ENCODE measurements at regions not wholly inside any gene's neighbourhood (a gene's known extent, or its start where the extent isn't known, plus 50 kb on each side); places are given as distances from the start of the nearest gene placed in this dataset.

- no peak for DNase-seq
- Histone ChIP-seq H3K36me3 (no peaks in the 10 kb centered on the region), H3K9me3 (no peaks in the 10 kb centered on the region), H3K4me3 (ENCODE audit: low read depth, low read length) (no peak overlapping the region), H3K27me3 (no peaks in the 10 kb centered on the region), H3K4me1 (no peaks in the 10 kb centered on the region; the same call in 1 of the 2 replicates)
- TF ChIP-seq, protein P1, sequence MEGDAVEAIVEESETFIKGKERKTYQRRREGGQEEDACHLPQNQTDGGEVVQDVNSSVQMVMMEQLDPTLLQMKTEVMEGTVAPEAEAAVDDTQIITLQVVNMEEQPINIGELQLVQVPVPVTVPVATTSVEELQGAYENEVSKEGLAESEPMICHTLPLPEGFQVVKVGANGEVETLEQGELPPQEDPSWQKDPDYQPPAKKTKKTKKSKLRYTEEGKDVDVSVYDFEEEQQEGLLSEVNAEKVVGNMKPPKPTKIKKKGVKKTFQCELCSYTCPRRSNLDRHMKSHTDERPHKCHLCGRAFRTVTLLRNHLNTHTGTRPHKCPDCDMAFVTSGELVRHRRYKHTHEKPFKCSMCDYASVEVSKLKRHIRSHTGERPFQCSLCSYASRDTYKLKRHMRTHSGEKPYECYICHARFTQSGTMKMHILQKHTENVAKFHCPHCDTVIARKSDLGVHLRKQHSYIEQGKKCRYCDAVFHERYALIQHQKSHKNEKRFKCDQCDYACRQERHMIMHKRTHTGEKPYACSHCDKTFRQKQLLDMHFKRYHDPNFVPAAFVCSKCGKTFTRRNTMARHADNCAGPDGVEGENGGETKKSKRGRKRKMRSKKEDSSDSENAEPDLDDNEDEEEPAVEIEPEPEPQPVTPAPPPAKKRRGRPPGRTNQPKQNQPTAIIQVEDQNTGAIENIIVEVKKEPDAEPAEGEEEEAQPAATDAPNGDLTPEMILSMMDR (IDR thresholded peaks at IDR 0.05; ENCODE audit: low read depth, low read length) = no peak
These were observed 1124.0 kb downstream of the GRIK2 start for GRCh38 chr6:102517506-102517905.

GRCh38 chr6:102501615-102502014, 1108.1 kb downstream of the GRIK2 start:
- no peaks in the 10 kb centered on the region for H3K36me3 ChIP-seq
- H3K9me3 ChIP-seq = no peaks in the 10 kb centered on the region
- no peak for DNase-seq

DNA sequence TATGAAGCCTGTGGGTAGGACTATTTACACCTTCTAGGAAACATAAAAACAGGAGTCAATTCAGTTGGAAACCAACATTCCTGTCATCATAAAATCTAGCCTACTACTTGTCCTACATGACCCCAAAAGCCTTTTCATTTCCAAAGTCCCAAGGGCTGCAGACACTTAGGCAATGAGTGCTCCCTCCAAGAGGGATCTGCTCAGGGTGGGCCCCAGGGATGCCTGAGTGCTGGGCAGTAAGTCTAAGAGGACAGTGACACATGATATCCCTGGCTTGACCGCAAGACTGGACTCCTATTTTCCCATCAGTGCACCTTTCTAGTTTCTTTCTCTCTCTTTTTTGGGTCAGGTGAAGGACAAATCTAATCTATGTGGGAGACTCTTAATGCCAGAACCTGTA, 1101.3 kb downstream of the GRIK2 start:
- Histone ChIP-seq H3K36me3 (no peaks in the 10 kb centered on the region), H3K9me3 (no peaks in the 10 kb centered on the region), H3K4me3 (ENCODE audit: low read depth, low read length) (no peak overlapping the region), H3K4me1 (peaks cover 3% of the 10 kb centered on the region), H3K27me3 (no peaks in the 10 kb centered on the region)
- TF ChIP-seq, protein P1 (IDR thresholded peaks at IDR 0.05; ENCODE audit: low read depth, low read length) = no peak
- no peak for DNase-seq

More at GRCh38 chr6:102501615-102502014, 1108.1 kb downstream of the GRIK2 start:
- Histone ChIP-seq H3K4me1 (no peaks in the 10 kb centered on the region), H3K4me3 (ENCODE audit: low read depth, low read length) (no peak overlapping the region), H3K27me3 (no peaks in the 10 kb centered on the region)
- TF ChIP-seq, protein P1 (IDR thresholded peaks at IDR 0.05; ENCODE audit: low read depth, low read length) = no peak

DNA sequence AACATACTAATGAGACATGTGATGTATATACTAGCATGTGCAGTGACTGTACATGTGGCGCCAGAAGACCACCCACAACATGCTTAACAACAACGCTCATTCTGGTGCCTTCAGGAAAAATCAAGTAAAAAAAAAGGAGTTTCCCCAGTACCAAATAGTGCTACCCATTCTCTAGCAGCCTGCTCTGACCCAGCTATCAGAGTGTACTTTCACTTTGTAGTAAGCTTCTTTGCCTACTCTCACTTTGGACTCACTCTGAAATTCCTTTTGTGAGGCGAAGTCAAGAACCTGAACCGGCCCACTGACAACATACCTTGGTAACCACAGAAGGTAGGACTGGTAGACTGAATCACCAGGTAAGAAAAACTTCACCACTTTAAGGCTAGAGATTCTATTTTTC, 1100.0 kb downstream of the GRIK2 start:
- no peak overlapping the region for H3K4me3 ChIP-seq (ENCODE audit: low read depth, low read length)
- no peaks in the 10 kb centered on the region for H3K36me3 ChIP-seq
- H3K9me3 ChIP-seq = no peaks in the 10 kb centered on the region
- DNase-seq = no peak
- no peaks in the 10 kb centered on the region for H3K27me3 ChIP-seq
- peaks cover 6% of the 10 kb centered on the region for H3K4me1 ChIP-seq
- TF ChIP-seq, protein P1 (IDR thresholded peaks at IDR 0.05; ENCODE audit: low read depth, low read length) = no peak

DNA sequence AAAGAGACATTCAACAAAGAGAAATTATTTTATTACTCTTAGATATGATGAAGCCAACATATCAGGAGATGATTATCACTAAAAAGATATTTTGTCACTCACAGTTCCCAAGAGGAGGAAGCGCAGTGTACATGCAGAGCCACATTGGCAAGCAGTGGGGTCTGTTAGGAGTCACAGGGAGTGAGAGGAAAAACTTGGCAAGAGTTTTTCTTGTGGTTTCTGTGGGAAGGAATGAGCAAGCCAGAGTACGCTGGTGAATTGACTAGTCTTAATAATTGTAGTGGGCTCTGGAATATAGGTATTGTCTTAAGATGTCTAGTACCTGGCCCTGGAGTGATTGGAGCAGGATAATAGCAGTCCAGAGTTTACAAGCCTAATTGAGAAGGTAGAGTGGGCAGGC, 1095.2 kb downstream of the GRIK2 start:
- Histone ChIP-seq H3K27me3 (no peaks in the 10 kb centered on the region), H3K9me3 (no peaks in the 10 kb centered on the region), H3K4me1 (peaks cover 26% of the 10 kb centered on the region), H3K4me3 (ENCODE audit: low read depth, low read length) (no peak overlapping the region), H3K36me3 (no peaks in the 10 kb centered on the region)
- DNase-seq = no peak
- TF ChIP-seq, protein P1 (IDR thresholded peaks at IDR 0.05; ENCODE audit: low read depth, low read length) = no peak

DNA sequence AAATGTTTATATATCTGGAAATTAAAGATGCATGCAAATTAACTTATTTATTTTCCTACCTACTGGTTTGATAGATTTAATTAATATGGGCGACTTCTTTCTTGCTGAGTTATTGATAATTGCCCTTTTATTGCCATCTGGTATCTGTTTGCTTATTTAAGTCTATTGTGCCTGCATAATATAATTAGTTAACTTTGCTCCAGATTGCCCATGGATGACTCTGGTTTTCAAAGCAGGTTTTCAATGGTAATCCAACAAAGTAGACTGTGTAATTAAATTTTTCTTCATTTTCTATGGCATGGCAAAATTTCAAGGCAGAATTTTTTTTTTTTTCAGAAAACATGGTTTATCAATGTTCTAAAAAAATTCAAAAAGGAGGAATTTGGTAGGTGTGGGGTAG, 1092.0 kb downstream of the GRIK2 start:
- H3K4me3 ChIP-seq (ENCODE audit: low read depth, low read length) = no peak overlapping the region
- H3K4me1 ChIP-seq = peaks cover 23% of the 10 kb centered on the region
- H3K36me3 ChIP-seq = no peaks in the 10 kb centered on the region
- DNase-seq = peak; percentile 18
- TF ChIP-seq, protein P1 (IDR thresholded peaks at IDR 0.05; ENCODE audit: low read depth, low read length) = no peak
- no peaks in the 10 kb centered on the region for H3K9me3 ChIP-seq
- H3K27me3 ChIP-seq = no peaks in the 10 kb centered on the region

Measured in BE2C (cell line).